Progenitor cell of endocrine pancreas (in vitro differentiated cells): ENCODE measurements at regions not wholly inside any gene's neighbourhood (a gene's known extent, or its start where the extent isn't known, plus 50 kb on each side); places are given as distances from the start of the nearest gene placed in this dataset.

ENCODE experiments used
- DNase-seq: peaks from one replicate; pipeline ENCODE4 v3.0.0; 2021; ENCODE audit warnings: low spot score; ENCODE audit not compliant: unreplicated experiment
- H3K27ac Mint-ChIP-seq: 2 replicates; pipeline ENCODE4 v1.8.0; 2021; ENCODE audit warnings: mild to moderate bottlenecking, moderate library complexity, mixed read lengths
- H3K27me3 Mint-ChIP-seq: 2 replicates; pipeline ENCODE4 v1.8.0; 2021; ENCODE audit warnings: mixed read lengths
- H3K36me3 Mint-ChIP-seq: 2 replicates; pipeline ENCODE4 v1.8.0; 2022; ENCODE audit warnings: mixed read lengths; ENCODE audit not compliant: insufficient read depth
- H3K4me1 Mint-ChIP-seq: 2 replicates; pipeline ENCODE4 v1.8.0; 2021; ENCODE audit warnings: low read depth, mixed read lengths
- H3K4me3 Mint-ChIP-seq: 2 replicates; pipeline ENCODE4 v1.8.0; 2021; ENCODE audit warnings: low read depth, mild to moderate bottlenecking, moderate library complexity, mixed read lengths
- H3K9me3 Mint-ChIP-seq: 2 replicates; pipeline ENCODE4 v1.8.0; 2021; ENCODE audit warnings: low read depth, mixed read lengths
- CTCF ChIP-seq: fragments of 200-600 bp; sonication (generic); IDR thresholded peaks from one replicate; pipeline ENCODE4 v1.5.0; 2021; ENCODE audit warnings: antibody characterized with exemption, mild to moderate bottlenecking; ENCODE audit not compliant: unreplicated experiment

- Mint-ChIP-seq H3K9me3 (no peaks in the 10 kb centered on the region), H3K36me3 (no peaks in the 10 kb centered on the region), H3K4me3 (no peak overlapping the region), H3K27me3 (peaks cover 24% of the 10 kb centered on the region), H3K4me1 (no peaks in the 10 kb centered on the region), H3K27ac (no peak overlapping the region)
- TF ChIP-seq CTCF: no peak
- no peak for DNase-seq
Observed at GRCh38 chr1:5623399-5623798, 368.8 kb downstream of the NPHP4 start.

GRCh38 chr1:5622412-5622811, 369.8 kb downstream of the NPHP4 start:
- Mint-ChIP-seq H3K4me1 (no peaks in the 10 kb centered on the region), H3K36me3 (no peaks in the 10 kb centered on the region), H3K27me3 (peaks cover 22% of the 10 kb centered on the region), H3K27ac (no peak overlapping the region), H3K9me3 (no peaks in the 10 kb centered on the region), H3K4me3 (no peak overlapping the region)
- TF ChIP-seq CTCF: no peak
- DNase-seq: no peak

GRCh38 chr1:5621692-5622091, 370.5 kb downstream of the NPHP4 start:
- Mint-ChIP-seq H3K9me3 (no peaks in the 10 kb centered on the region), H3K4me3 (no peak overlapping the region), H3K4me1 (no peaks in the 10 kb centered on the region), H3K27me3 (peaks cover 27% of the 10 kb centered on the region), H3K27ac (no peak overlapping the region), H3K36me3 (no peaks in the 10 kb centered on the region)
- DNase-seq: no peak
- TF ChIP-seq CTCF: no peak

GRCh38 chr1:5620997-5621396, 371.2 kb downstream of the NPHP4 start:
- H3K4me1 Mint-ChIP-seq: no peaks in the 10 kb centered on the region
- H3K9me3 Mint-ChIP-seq: no peaks in the 10 kb centered on the region
- TF ChIP-seq CTCF: peak; percentile 86
- peaks cover 25% of the 10 kb centered on the region for H3K27me3 Mint-ChIP-seq
- H3K27ac Mint-ChIP-seq: no peak overlapping the region
- H3K36me3 Mint-ChIP-seq: no peaks in the 10 kb centered on the region
- DNase-seq: peak; percentile 39
- no peak overlapping the region for H3K4me3 Mint-ChIP-seq

GRCh38 chr1:5620418-5620817, 371.8 kb downstream of the NPHP4 start:
- Mint-ChIP-seq H3K27me3 (peaks cover 28% of the 10 kb centered on the region), H3K4me3 (no peak overlapping the region), H3K27ac (no peak overlapping the region), H3K4me1 (no peaks in the 10 kb centered on the region), H3K9me3 (no peaks in the 10 kb centered on the region), H3K36me3 (no peaks in the 10 kb centered on the region)
- no peak for TF ChIP-seq CTCF
- no peak for DNase-seq
